Neural cell (in vitro differentiated cells): ENCODE measurements at regions not wholly inside any gene's neighbourhood (a gene's known extent, or its start where the extent isn't known, plus 50 kb on each side); places are given as distances from the start of the nearest gene placed in this dataset.
A peak's percentile ranks its signal among the peaks of the same experiment; 100 is the strongest.

ENCODE experiments used
- H2AFZ ChIP-seq: fragments of 200-600, 300-800 bp; sonication (generic), shearing (Covaris generic); 2 replicates; pipeline ENCODE4 v1.6.0; 2014; ENCODE audit warnings: low read depth, mild to moderate bottlenecking, antibody characterized with exemption, low read length, moderate library complexity
- H3F3A ChIP-seq: fragments of 200-600 bp; shearing (Covaris generic); 2 replicates; pipeline ENCODE4 v1.6.1; 2016; ENCODE audit warnings: mild to moderate bottlenecking, moderate library complexity, mixed read lengths, antibody characterized with exemption, low read length; ENCODE audit not compliant: insufficient read depth, poor library complexity, severe bottlenecking
- H3K27ac ChIP-seq: fragments of 200-600, 300-800 bp; sonication (generic), shearing (Covaris generic); 2 replicates; pipeline ENCODE4 v1.5.1; 2014; ENCODE audit warnings: mild to moderate bottlenecking, low read length, moderate library complexity
- H3K27me3 ChIP-seq: fragments of 300-800, 200-600 bp; sonication (generic), shearing (Covaris generic); 2 replicates; pipeline ENCODE4 v1.6.0; 2014; ENCODE audit warnings: mild to moderate bottlenecking, low read depth, low read length, moderate library complexity; ENCODE audit not compliant: insufficient read depth
- H3K36me3 ChIP-seq: fragments of 300-800, 200-600 bp; sonication (generic), shearing (Covaris generic); 2 replicates; pipeline ENCODE4 v1.5.1; 2014; ENCODE audit warnings: mild to moderate bottlenecking, antibody characterized with exemption, low read length, moderate library complexity; ENCODE audit not compliant: insufficient read depth
- H3K4me2 ChIP-seq: fragments of 300-800, 200-600 bp; sonication (generic), shearing (Covaris generic); 2 replicates; pipeline ENCODE4 v1.6.0; 2014; ENCODE audit warnings: mild to moderate bottlenecking, low read length
- H3K4me3 ChIP-seq: fragments of 300-800, 200-600 bp; sonication (generic), shearing (Covaris generic); 2 replicates; pipeline ENCODE4 v1.5.1; 2014; ENCODE audit warnings: mild to moderate bottlenecking, low read length, moderate library complexity
- H3K79me2 ChIP-seq: fragments of 200-600 bp; shearing (Covaris generic); replicated peaks from 2 replicates; pipeline ENCODE4 v1.6.0; 2014; ENCODE audit warnings: mild to moderate bottlenecking, low read length, moderate library complexity; ENCODE audit not compliant: insufficient read depth
- H3K9ac ChIP-seq: fragments of 300-800, 200-600 bp; sonication (generic), shearing (Covaris generic); 2 replicates; pipeline ENCODE4 v1.6.1; 2016; ENCODE audit warnings: mild to moderate bottlenecking, low read length, mixed read lengths
- H3K9me2 ChIP-seq: fragments of 200-600 bp; shearing (Covaris generic); 2 replicates; pipeline ENCODE4 v1.6.1; 2016; ENCODE audit warnings: mild to moderate bottlenecking, low read length, mixed read lengths; ENCODE audit not compliant: insufficient read depth
- H3K9me3 ChIP-seq: fragments of 200-600, 300-800 bp; sonication (generic), shearing (Covaris generic); 2 replicates; pipeline ENCODE4 v1.6.1; 2016; ENCODE audit warnings: mild to moderate bottlenecking, mixed run types, low read length, moderate library complexity, mixed read lengths
- H4K20me1 ChIP-seq: fragments of 200-600 bp; shearing (Covaris generic); 2 replicates; pipeline ENCODE4 v1.6.1; 2016; ENCODE audit warnings: mild to moderate bottlenecking, mixed run types; ENCODE audit not compliant: insufficient read depth
- EP300 ChIP-seq: fragments of 450-650 bp; conservative IDR thresholded peaks from 2 replicates; pipeline ENCODE4 v1.6.1; 2014; ENCODE audit warnings: antibody characterized with exemption, mild to moderate bottlenecking, moderate library complexity; ENCODE audit not compliant: poor library complexity, severe bottlenecking
- EZH2 ChIP-seq: fragments of 200-600, 300-800 bp; shearing (Covaris generic), sonication (generic); IDR thresholded peaks from 2 replicates; pipeline ENCODE4 v1.6.1; 2014; ENCODE audit warnings: antibody characterized with exemption, low read length, borderline replicate concordance, mild to moderate bottlenecking; ENCODE audit not compliant: insufficient read depth, poor library complexity, severe bottlenecking
- MXI1 ChIP-seq: fragments of 450-650 bp; conservative IDR thresholded peaks from 2 replicates; pipeline ENCODE4 v1.6.1; 2014; ENCODE audit warnings: antibody characterized with exemption, mild to moderate bottlenecking; ENCODE audit not compliant: poor library complexity, severe bottlenecking
- POLR2AphosphoS5 ChIP-seq: IDR thresholded peaks from 2 replicates; pipeline ENCODE4 v1.6.1; 2012
- RAD21 ChIP-seq: fragments of 450-650 bp; conservative IDR thresholded peaks from 2 replicates; pipeline ENCODE4 v1.6.1; 2014; ENCODE audit warnings: antibody characterized with exemption, mild to moderate bottlenecking, moderate library complexity
- REST ChIP-seq: IDR thresholded peaks from 2 replicates; pipeline ENCODE4 v1.6.1; 2012; ENCODE audit warnings: borderline replicate concordance
- SMC3 ChIP-seq: fragments of 450-650 bp; conservative IDR thresholded peaks from 2 replicates; pipeline ENCODE4 v1.6.1; 2014; ENCODE audit warnings: antibody characterized with exemption, mild to moderate bottlenecking, moderate library complexity; ENCODE audit not compliant: poor library complexity
- TAF1 ChIP-seq: IDR thresholded peaks from 2 replicates; pipeline ENCODE4 v1.6.1; 2012; ENCODE audit warnings: low read depth
- TF ChIP-seq, protein P1 (sequence below): fragments of 450-650 bp; IDR thresholded peaks from 2 replicates; pipeline ENCODE4 v1.5.1; 2014; ENCODE audit warnings: antibody characterized with exemption, mild to moderate bottlenecking, moderate library complexity; ENCODE audit not compliant: poor library complexity, severe bottlenecking

- no peak overlapping the region for H3K9ac ChIP-seq
- no peak overlapping the region for H2AFZ ChIP-seq
- no peaks in the 10 kb centered on the region for H3K36me3 ChIP-seq
- no peaks in the 10 kb centered on the region for H3K27me3 ChIP-seq
- H3K9me2 ChIP-seq, result no peaks in the 10 kb centered on the region
- H3K27ac ChIP-seq, result no peak overlapping the region
- TF ChIP-seq EP300, result no peak
- no peak for TF ChIP-seq SMC3
- TF ChIP-seq, protein P1, sequence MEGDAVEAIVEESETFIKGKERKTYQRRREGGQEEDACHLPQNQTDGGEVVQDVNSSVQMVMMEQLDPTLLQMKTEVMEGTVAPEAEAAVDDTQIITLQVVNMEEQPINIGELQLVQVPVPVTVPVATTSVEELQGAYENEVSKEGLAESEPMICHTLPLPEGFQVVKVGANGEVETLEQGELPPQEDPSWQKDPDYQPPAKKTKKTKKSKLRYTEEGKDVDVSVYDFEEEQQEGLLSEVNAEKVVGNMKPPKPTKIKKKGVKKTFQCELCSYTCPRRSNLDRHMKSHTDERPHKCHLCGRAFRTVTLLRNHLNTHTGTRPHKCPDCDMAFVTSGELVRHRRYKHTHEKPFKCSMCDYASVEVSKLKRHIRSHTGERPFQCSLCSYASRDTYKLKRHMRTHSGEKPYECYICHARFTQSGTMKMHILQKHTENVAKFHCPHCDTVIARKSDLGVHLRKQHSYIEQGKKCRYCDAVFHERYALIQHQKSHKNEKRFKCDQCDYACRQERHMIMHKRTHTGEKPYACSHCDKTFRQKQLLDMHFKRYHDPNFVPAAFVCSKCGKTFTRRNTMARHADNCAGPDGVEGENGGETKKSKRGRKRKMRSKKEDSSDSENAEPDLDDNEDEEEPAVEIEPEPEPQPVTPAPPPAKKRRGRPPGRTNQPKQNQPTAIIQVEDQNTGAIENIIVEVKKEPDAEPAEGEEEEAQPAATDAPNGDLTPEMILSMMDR, result no peak
- no peak for TF ChIP-seq EZH2
- TF ChIP-seq REST, result no peak
- no peak for TF ChIP-seq TAF1
- TF ChIP-seq RAD21, result no peak
- no peak for TF ChIP-seq MXI1
- no peak for TF ChIP-seq POLR2AphosphoS5
- no peak overlapping the region for H3K4me3 ChIP-seq
- no peaks in the 10 kb centered on the region for H3F3A ChIP-seq
- H3K79me2 ChIP-seq, result no peaks in the 10 kb centered on the region
- H4K20me1 ChIP-seq, result no peaks in the 10 kb centered on the region
- no peaks in the 10 kb centered on the region for H3K9me3 ChIP-seq
- no peak overlapping the region for H3K4me2 ChIP-seq
These were observed 631.0 kb upstream of the TMPRSS15 start for GRCh38 chr21:19034560-19034959.

DNA sequence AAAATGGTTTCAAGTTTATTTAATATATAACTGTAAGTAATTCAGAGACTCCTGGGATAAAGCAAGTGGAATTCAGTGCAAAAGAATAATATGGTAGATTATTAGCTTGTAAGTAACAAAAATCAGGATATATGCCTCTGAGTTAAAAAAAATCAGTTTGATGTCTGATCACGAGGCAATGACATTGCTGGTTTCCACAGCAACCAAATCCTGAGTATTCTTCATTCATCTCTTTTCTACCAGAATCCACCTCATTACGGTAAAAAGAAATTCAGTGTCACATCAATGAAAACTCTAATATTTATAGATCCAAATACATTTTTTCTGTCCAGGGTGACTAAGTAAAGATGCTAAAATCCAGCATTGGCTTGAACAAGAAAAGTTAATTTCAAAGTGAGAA is 642.3 kb upstream of the TMPRSS15 start:
- Histone ChIP-seq H3F3A (no peaks in the 10 kb centered on the region), H3K27ac (peak overlapping the region; percentile 71), H3K9me3 (no peaks in the 10 kb centered on the region), H3K9me2 (no peaks in the 10 kb centered on the region), H3K79me2 (no peaks in the 10 kb centered on the region), H3K27me3 (no peaks in the 10 kb centered on the region), H3K36me3 (no peaks in the 10 kb centered on the region), H4K20me1 (no peaks in the 10 kb centered on the region), H3K9ac (no peak overlapping the region), H3K4me2 (peak overlapping the region; percentile 19), H2AFZ (no peak overlapping the region), H3K4me3 (peak overlapping the region; percentile 32)
- TF ChIP-seq, protein P1, result no peak
- TF ChIP-seq MXI1 (no peak), REST (no peak), EP300 (no peak), TAF1 (no peak), SMC3 (no peak), EZH2 (no peak), RAD21 (no peak), POLR2AphosphoS5 (no peak)
